Central memory CD8-positive, alpha-beta T cell (primary cell): ENCODE measurements at regions not wholly inside any gene's neighbourhood (a gene's known extent, or its start where the extent isn't known, plus 50 kb on each side); places are given as distances from the start of the nearest gene placed in this dataset.

Source experiments
- ATAC-seq: fragments of 150-1000 bp; cut with Tn5 transposase; replicated peaks from 2 replicates; pipeline ENCODE4 v1.10.0; 2022; ENCODE audit warnings: mild to moderate bottlenecking, moderate FRiP score, moderate number of reproducible peaks; ENCODE audit not compliant: poor library complexity, severe bottlenecking; ENCODE audit errors: extremely low read depth
- DNase-seq, 2 donors: peaks; one replicate each; pipeline ENCODE4 v3.0.0; 2021; ENCODE audit warnings: low spot score in 2 of 2
- H3K27ac Mint-ChIP-seq: one replicate; pipeline ENCODE4 v1.8.0; 2022; ENCODE audit warnings: low read depth, mild to moderate bottlenecking, moderate library complexity, mixed read lengths
- H3K27me3 Mint-ChIP-seq: one replicate; pipeline ENCODE4 v1.8.0; 2022; ENCODE audit warnings: mixed read lengths
- H3K36me3 Mint-ChIP-seq: one replicate; pipeline ENCODE4 v1.8.0; 2022; ENCODE audit warnings: mild to moderate bottlenecking, moderate library complexity, mixed read lengths; ENCODE audit not compliant: insufficient read depth
- H3K4me1 Mint-ChIP-seq: one replicate; pipeline ENCODE4 v1.8.0; 2022; ENCODE audit warnings: mixed read lengths
- H3K4me3 Mint-ChIP-seq: one replicate; pipeline ENCODE4 v1.8.0; 2022; ENCODE audit warnings: mild to moderate bottlenecking, moderate library complexity, mixed read lengths
- H3K9me3 Mint-ChIP-seq: one replicate; pipeline ENCODE4 v1.8.0; 2022; ENCODE audit warnings: mixed read lengths

- DNase-seq, result no peak
- Mint-ChIP-seq H3K9me3 (no peaks in the 10 kb centered on the region), H3K27me3 (peaks cover 20% of the 10 kb centered on the region), H3K4me1 (no peaks in the 10 kb centered on the region), H3K27ac (no peak overlapping the region), H3K4me3 (no peak overlapping the region), H3K36me3 (no peaks in the 10 kb centered on the region)
- ATAC-seq, result no peak
These were observed 423.2 kb upstream of the JARID2 start for GRCh38 chr6:14822679-14823078.

GRCh38 chr6:14824060-14824459 is 421.8 kb upstream of the JARID2 start:
- Mint-ChIP-seq H3K27ac (no peak overlapping the region), H3K36me3 (no peaks in the 10 kb centered on the region), H3K4me1 (no peaks in the 10 kb centered on the region), H3K4me3 (no peak overlapping the region), H3K27me3 (peaks cover 23% of the 10 kb centered on the region), H3K9me3 (no peaks in the 10 kb centered on the region)
- no peak for ATAC-seq
- no peak for DNase-seq

GRCh38 chr6:14824484-14825275 is 421.2 kb upstream of the JARID2 start:
- Mint-ChIP-seq H3K4me1 (no peaks in the 10 kb centered on the region), H3K27me3 (peaks cover 23% of the 10 kb centered on the region), H3K4me3 (no peak overlapping the region), H3K27ac (no peak overlapping the region), H3K9me3 (no peaks in the 10 kb centered on the region), H3K36me3 (no peaks in the 10 kb centered on the region)
- ATAC-seq (no peak), DNase-seq (no peak)

GRCh38 chr6:14826456-14826855 is 419.4 kb upstream of the JARID2 start:
- ATAC-seq, result no peak
- Mint-ChIP-seq H3K36me3 (no peaks in the 10 kb centered on the region), H3K4me1 (no peaks in the 10 kb centered on the region)

GRCh38 chr6:14827354-14827753 is 418.5 kb upstream of the JARID2 start:
- no peaks in the 10 kb centered on the region for H3K36me3 Mint-ChIP-seq
- H3K27ac Mint-ChIP-seq, result no peak overlapping the region
- no peaks in the 10 kb centered on the region for H3K9me3 Mint-ChIP-seq
- H3K4me3 Mint-ChIP-seq, result no peak overlapping the region
- H3K4me1 Mint-ChIP-seq, result no peaks in the 10 kb centered on the region
- DNase-seq (no peak), ATAC-seq (no peak)
- peaks cover 23% of the 10 kb centered on the region for H3K27me3 Mint-ChIP-seq

More at GRCh38 chr6:14826456-14826855, 419.4 kb upstream of the JARID2 start:
- DNase-seq, result no peak
- no peaks in the 10 kb centered on the region for H3K9me3 Mint-ChIP-seq
- H3K27me3 Mint-ChIP-seq, result peaks cover 23% of the 10 kb centered on the region
- H3K4me3 Mint-ChIP-seq, result no peak overlapping the region
- H3K27ac Mint-ChIP-seq, result no peak overlapping the region

- H3K27me3 Mint-ChIP-seq, result peaks cover 23% of the 10 kb centered on the region
- H3K9me3 Mint-ChIP-seq, result no peaks in the 10 kb centered on the region
- no peaks in the 10 kb centered on the region for H3K4me1 Mint-ChIP-seq
- ATAC-seq (no peak), DNase-seq (no peak)
- no peaks in the 10 kb centered on the region for H3K36me3 Mint-ChIP-seq
- H3K27ac Mint-ChIP-seq, result no peak overlapping the region
- no peak overlapping the region for H3K4me3 Mint-ChIP-seq
These were observed 417.7 kb upstream of the JARID2 start for GRCh38 chr6:14828201-14828611.

- Mint-ChIP-seq H3K4me1 (no peaks in the 10 kb centered on the region), H3K27me3 (peaks cover 16% of the 10 kb centered on the region), H3K9me3 (no peaks in the 10 kb centered on the region), H3K27ac (no peak overlapping the region), H3K36me3 (no peaks in the 10 kb centered on the region), H3K4me3 (no peak overlapping the region)
- DNase-seq (no peak), ATAC-seq (no peak)
These were observed 414.8 kb upstream of the JARID2 start for GRCh38 chr6:14831070-14831469.

- no peaks in the 10 kb centered on the region for H3K4me1 Mint-ChIP-seq
- peaks cover 11% of the 10 kb centered on the region for H3K27me3 Mint-ChIP-seq
- ATAC-seq (no peak), DNase-seq (no peak)
- H3K36me3 Mint-ChIP-seq, result no peaks in the 10 kb centered on the region
- H3K27ac Mint-ChIP-seq, result no peak overlapping the region
- no peak overlapping the region for H3K4me3 Mint-ChIP-seq
- H3K9me3 Mint-ChIP-seq, result no peaks in the 10 kb centered on the region
These were observed 413.9 kb upstream of the JARID2 start for GRCh38 chr6:14831937-14832336.

GRCh38 chr6:14832427-14832826 is 413.4 kb upstream of the JARID2 start:
- H3K9me3 Mint-ChIP-seq, result no peaks in the 10 kb centered on the region
- H3K4me3 Mint-ChIP-seq, result no peak overlapping the region
- DNase-seq (no peak), ATAC-seq (no peak)
- no peaks in the 10 kb centered on the region for H3K36me3 Mint-ChIP-seq
- H3K27ac Mint-ChIP-seq, result no peak overlapping the region
- peaks cover 6% of the 10 kb centered on the region for H3K27me3 Mint-ChIP-seq
- H3K4me1 Mint-ChIP-seq, result no peaks in the 10 kb centered on the region

GRCh38 chr6:14834851-14835530 is 410.9 kb upstream of the JARID2 start:
- Mint-ChIP-seq H3K9me3 (no peaks in the 10 kb centered on the region), H3K27ac (no peak overlapping the region), H3K27me3 (peaks cover 15% of the 10 kb centered on the region), H3K4me3 (no peak overlapping the region), H3K36me3 (no peaks in the 10 kb centered on the region), H3K4me1 (no peaks in the 10 kb centered on the region)
- ATAC-seq (no peak), DNase-seq (no peak)

GRCh38 chr6:14837435-14837834 is 408.4 kb upstream of the JARID2 start:
- no peaks in the 10 kb centered on the region for H3K4me1 Mint-ChIP-seq

GRCh38 chr6:14838133-14838583 is 407.7 kb upstream of the JARID2 start:
- ATAC-seq (no peak), DNase-seq (no peak)
- Mint-ChIP-seq H3K36me3 (no peaks in the 10 kb centered on the region), H3K4me3 (no peak overlapping the region), H3K4me1 (no peaks in the 10 kb centered on the region), H3K27me3 (peaks cover 29% of the 10 kb centered on the region), H3K9me3 (no peaks in the 10 kb centered on the region), H3K27ac (no peak overlapping the region)

More at GRCh38 chr6:14837435-14837834, 408.4 kb upstream of the JARID2 start:
- no peak for DNase-seq
- Mint-ChIP-seq H3K27ac (no peak overlapping the region), H3K4me3 (no peak overlapping the region), H3K27me3 (peaks cover 23% of the 10 kb centered on the region), H3K36me3 (no peaks in the 10 kb centered on the region), H3K9me3 (no peaks in the 10 kb centered on the region)
- no peak for ATAC-seq

- Mint-ChIP-seq H3K27me3 (peaks cover 29% of the 10 kb centered on the region), H3K4me1 (no peaks in the 10 kb centered on the region)
- ATAC-seq, result no peak
These were observed 403.9 kb upstream of the JARID2 start for GRCh38 chr6:14841901-14842421.

More at GRCh38 chr6:14841901-14842421, 403.9 kb upstream of the JARID2 start:
- Mint-ChIP-seq H3K4me3 (no peak overlapping the region), H3K27ac (no peak overlapping the region), H3K9me3 (no peaks in the 10 kb centered on the region), H3K36me3 (no peaks in the 10 kb centered on the region)
- DNase-seq, result no peak
